ENCODE measurements at regions not wholly inside any gene's neighbourhood (a gene's known extent, or its start where the extent isn't known, plus 50 kb on each side); places are given as distances from the start of the nearest gene placed in this dataset.
"Not testable (repeated sequence)": the region's sequence is repeated elsewhere in the genome, so short reads cannot be mapped to it uniquely, and the experiment has no call there.

GRCh38 chr5:57937501-57938173 lies 455.0 kb upstream of the ACTBL2 start:
- no peak overlapping the region for H3K4me3 ChIP-seq (ENCODE audit: low read depth, low read length)
- no peaks in the 10 kb centered on the region for H3K36me3 ChIP-seq (ENCODE audit: control insufficient read depth, insufficient read depth, low read length)
- no peaks in the 10 kb centered on the region for H3K27me3 ChIP-seq (ENCODE audit: control insufficient read depth, insufficient read depth, low read length)
- TF ChIP-seq CTCF (IDR thresholded peaks at IDR 0.05; ENCODE audit: insufficient read depth, low read length, severe bottlenecking) = no peak
- DNase-seq (ENCODE audit: low read depth) (no peak), FAIRE-seq (no peak)

- DNase-seq (ENCODE audit: low read depth) = no peak
- H3K36me3 ChIP-seq (ENCODE audit: control insufficient read depth, insufficient read depth, low read length) = no peaks in the 10 kb centered on the region
- no peak for FAIRE-seq
- TF ChIP-seq CTCF (IDR thresholded peaks at IDR 0.05; ENCODE audit: insufficient read depth, low read length, severe bottlenecking) = no peak
- no peaks in the 10 kb centered on the region for H3K27me3 ChIP-seq (ENCODE audit: control insufficient read depth, insufficient read depth, low read length)
- no peak overlapping the region for H3K4me3 ChIP-seq (ENCODE audit: low read depth, low read length)
Measured at GRCh38 chr5:57937025-57937424, 454.4 kb upstream of the ACTBL2 start.

- FAIRE-seq (peak; percentile 87), DNase-seq (ENCODE audit: low read depth) (peak; percentile 92)
- Histone ChIP-seq H3K36me3 (ENCODE audit: control insufficient read depth, insufficient read depth, low read length) (no peaks in the 10 kb centered on the region), H3K27me3 (ENCODE audit: control insufficient read depth, insufficient read depth, low read length) (no peaks in the 10 kb centered on the region), H3K4me3 (ENCODE audit: low read depth, low read length) (no peak overlapping the region)
- TF ChIP-seq CTCF (IDR thresholded peaks at IDR 0.05; ENCODE audit: insufficient read depth, low read length, severe bottlenecking) = no peak
Measured at GRCh38 chr5:57932761-57933160, 450.1 kb upstream of the ACTBL2 start.

- DNase-seq (ENCODE audit: low read depth) (no peak), FAIRE-seq (no peak)
- TF ChIP-seq CTCF (IDR thresholded peaks at IDR 0.05; ENCODE audit: insufficient read depth, low read length, severe bottlenecking) = no peak
- H3K4me3 ChIP-seq (ENCODE audit: low read depth, low read length) = no peak overlapping the region
- H3K27me3 ChIP-seq (ENCODE audit: control insufficient read depth, insufficient read depth, low read length) = no peaks in the 10 kb centered on the region
- H3K36me3 ChIP-seq (ENCODE audit: control insufficient read depth, insufficient read depth, low read length) = no peaks in the 10 kb centered on the region
Measured at GRCh38 chr5:57931807-57932206, 449.2 kb upstream of the ACTBL2 start.

DNA sequence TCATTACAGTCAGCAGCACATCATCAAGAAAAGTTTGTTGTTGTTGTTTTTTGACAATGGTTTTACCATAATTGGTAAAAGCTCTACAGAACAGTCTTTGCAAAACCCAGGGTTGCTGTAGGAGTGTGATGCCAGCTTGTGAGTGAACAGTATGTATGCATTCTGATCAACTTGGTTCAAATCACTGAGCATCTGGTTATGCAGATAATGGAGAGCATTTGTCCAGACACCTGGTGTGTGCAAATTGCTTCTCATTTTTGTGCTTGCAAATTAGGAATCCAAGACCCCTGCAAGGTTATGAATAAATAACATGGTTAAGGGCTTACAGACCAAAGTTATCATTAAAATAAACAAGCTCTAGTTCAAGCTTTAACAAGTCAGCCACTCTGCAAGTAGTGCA lies 448.7 kb upstream of the ACTBL2 start:
- FAIRE-seq (no peak), DNase-seq (ENCODE audit: low read depth) (no peak)
- Histone ChIP-seq H3K4me3 (ENCODE audit: low read depth, low read length) (no peak overlapping the region), H3K27me3 (ENCODE audit: control insufficient read depth, insufficient read depth, low read length) (no peaks in the 10 kb centered on the region), H3K36me3 (ENCODE audit: control insufficient read depth, insufficient read depth, low read length) (no peaks in the 10 kb centered on the region)
- no peak for TF ChIP-seq CTCF (IDR thresholded peaks at IDR 0.05; ENCODE audit: insufficient read depth, low read length, severe bottlenecking)

DNA sequence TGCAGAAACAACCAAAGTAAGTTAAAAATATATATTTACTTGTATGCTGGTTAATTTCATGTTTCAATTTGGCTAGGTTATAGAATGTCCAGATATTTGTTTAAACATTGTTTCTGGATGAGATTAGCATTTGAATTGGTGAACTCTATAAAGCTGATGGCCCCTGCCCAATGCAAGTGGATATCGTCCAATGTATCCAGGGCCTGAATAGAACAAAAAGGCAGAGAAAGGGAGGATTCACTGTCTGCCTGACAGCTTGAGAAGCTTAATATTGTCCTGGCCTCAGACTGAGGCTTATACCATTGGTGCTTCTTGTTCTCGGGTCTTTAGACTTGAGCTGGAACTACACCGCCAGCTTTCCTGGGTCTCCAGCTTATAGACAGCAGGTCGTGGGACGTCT lies 446.7 kb upstream of the ACTBL2 start:
- no peak for DNase-seq (ENCODE audit: low read depth)
- no peak for FAIRE-seq
- TF ChIP-seq CTCF (IDR thresholded peaks at IDR 0.05; ENCODE audit: insufficient read depth, low read length, severe bottlenecking) = no peak
- Histone ChIP-seq H3K36me3 (ENCODE audit: control insufficient read depth, insufficient read depth, low read length) (no peaks in the 10 kb centered on the region), H3K27me3 (ENCODE audit: control insufficient read depth, insufficient read depth, low read length) (no peaks in the 10 kb centered on the region), H3K4me3 (ENCODE audit: low read depth, low read length) (no peak overlapping the region)

GRCh38 chr5:57923094-57923493 lies 440.5 kb upstream of the ACTBL2 start:
- H3K4me3 ChIP-seq (ENCODE audit: low read depth, low read length); FAIRE-seq; DNase-seq (ENCODE audit: low read depth); H3K36me3 ChIP-seq (ENCODE audit: control insufficient read depth, insufficient read depth, low read length); H3K27me3 ChIP-seq (ENCODE audit: control insufficient read depth, insufficient read depth, low read length): not testable (repeated sequence)
